SHP77 (cell line): ENCODE measurements at regions not wholly inside any gene's neighbourhood (a gene's known extent, or its start where the extent isn't known, plus 50 kb on each side); places are given as distances from the start of the nearest gene placed in this dataset.
"Not testable (repeated sequence)": the region's sequence is repeated elsewhere in the genome, so short reads cannot be mapped to it uniquely, and the experiment has no call there.

Experiments
- DNase-seq, 2 experiments: peaks; one replicate each; lab custom pipeline; 2025; lab: John Stamatoyannopoulos, UW

GRCh38 chrX:109879991-109880390 lies 122.9 kb upstream of the TMEM164 start:
- DNase-seq, result no peak

GRCh38 chrX:109880629-109881028 lies 122.3 kb upstream of the TMEM164 start:
- DNase-seq, result no peak

- peak in 1 of 2 experiments; percentile 4 for DNase-seq
These were observed 116.7 kb upstream of the TMEM164 start for GRCh38 chrX:109886122-109886761.

- no peak for DNase-seq
These were observed 113.5 kb upstream of the TMEM164 start for GRCh38 chrX:109889289-109890006.

GRCh38 chrX:109890300-109890699 lies 112.6 kb upstream of the TMEM164 start:
- no peak for DNase-seq

DNA sequence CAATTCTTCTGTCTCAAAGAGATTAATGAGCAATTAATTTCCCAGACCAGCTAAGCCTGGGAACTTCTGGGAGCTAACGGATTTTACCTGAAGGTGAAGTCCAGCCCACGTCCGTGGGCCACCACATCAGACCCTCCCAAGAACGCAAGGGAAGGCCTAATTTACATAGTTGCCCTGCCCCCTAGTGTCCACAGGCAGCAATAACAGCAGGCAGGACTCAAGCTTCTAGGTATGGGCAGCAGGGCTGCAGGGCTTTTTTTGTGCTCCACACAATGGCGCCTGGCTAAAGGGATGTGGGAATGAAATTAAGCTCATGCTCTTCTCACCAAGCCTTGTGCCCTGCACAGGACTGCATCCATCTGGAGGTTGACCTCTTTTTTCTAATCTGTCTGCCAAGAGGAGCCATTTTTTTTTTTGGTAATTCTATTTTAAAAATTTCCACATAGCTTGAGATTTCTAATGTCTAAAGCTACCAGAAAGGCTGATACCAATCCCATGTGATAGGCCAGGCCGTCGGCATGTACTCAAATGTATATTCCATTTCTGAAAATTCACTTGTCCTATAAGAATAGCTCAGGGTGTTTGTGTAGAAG lies 111.9 kb upstream of the TMEM164 start:
- DNase-seq, result peak in 1 of 2 experiments; percentile 21

GRCh38 chrX:109896024-109896423 lies 106.9 kb upstream of the TMEM164 start:
- DNase-seq, result not testable (repeated sequence)

DNA sequence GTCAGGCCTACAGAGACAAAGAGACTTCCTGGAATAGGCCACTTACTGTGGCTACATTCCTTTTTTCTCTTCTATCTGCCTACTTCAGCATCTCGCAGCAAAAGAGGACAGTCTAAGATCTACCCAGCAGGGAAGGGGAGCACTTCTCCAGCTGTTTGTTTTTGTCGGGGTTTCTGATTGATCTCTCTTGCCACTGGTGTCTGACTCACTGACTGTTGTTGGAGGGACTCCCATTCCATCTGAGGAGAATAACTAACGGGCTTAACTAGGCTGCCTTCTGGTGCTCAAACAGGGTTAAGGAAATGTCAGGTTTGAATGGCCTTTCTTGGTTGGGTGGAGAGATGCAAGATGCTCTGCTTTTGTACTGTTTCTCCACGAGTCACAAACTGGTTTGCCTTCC lies 100.2 kb upstream of the TMEM164 start:
- DNase-seq, result no peak

GRCh38 chrX:109911046-109911445 lies 91.9 kb upstream of the TMEM164 start:
- no peak for DNase-seq

DNA sequence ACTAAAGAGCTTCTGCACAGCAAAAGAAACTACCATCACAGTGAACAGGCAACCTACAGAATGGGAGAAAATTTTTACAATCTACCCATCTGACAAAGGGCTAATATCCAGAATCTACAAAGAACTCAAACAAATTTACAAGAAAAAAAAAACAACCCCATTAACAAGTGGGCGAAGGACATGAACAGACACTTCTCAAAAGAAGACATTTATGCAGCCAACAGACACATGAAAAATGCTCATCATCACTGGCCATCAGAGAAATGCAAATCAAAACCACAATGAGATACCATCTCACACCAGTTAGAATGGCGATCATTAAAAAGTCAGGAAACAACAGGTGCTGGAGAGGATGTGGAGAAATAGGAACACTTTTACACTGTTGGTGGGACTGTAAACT lies 89.9 kb upstream of the TMEM164 start:
- not testable (repeated sequence) for DNase-seq

GRCh38 chrX:109914114-109914849 lies 88.6 kb upstream of the TMEM164 start:
- DNase-seq, result no peak

DNA sequence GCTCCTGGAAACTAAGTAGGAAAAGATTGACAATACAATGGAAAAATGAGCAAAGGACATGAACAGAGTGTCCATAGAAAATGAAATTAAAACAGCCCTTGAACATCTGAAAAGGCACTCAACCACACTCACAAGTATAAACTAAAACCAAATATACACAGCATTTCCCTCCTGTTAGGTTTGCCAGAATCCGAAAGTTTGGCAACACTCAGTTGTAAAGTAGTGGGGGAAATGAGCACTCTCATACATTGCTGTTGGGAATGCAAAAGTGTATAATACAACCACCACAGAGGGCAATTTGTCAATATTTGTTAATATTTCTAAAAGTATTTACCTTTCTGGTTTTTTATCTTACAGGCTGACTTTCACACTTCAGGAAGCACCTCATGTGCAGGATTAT lies 84.2 kb upstream of the TMEM164 start:
- no peak for DNase-seq

GRCh38 chrX:109920325-109920724 lies 82.6 kb upstream of the TMEM164 start:
- no peak for DNase-seq

- no peak for DNase-seq
These were observed 82.0 kb upstream of the TMEM164 start for GRCh38 chrX:109920868-109921267.

- DNase-seq, result no peak
These were observed 80.7 kb upstream of the TMEM164 start for GRCh38 chrX:109922190-109922589.

DNA sequence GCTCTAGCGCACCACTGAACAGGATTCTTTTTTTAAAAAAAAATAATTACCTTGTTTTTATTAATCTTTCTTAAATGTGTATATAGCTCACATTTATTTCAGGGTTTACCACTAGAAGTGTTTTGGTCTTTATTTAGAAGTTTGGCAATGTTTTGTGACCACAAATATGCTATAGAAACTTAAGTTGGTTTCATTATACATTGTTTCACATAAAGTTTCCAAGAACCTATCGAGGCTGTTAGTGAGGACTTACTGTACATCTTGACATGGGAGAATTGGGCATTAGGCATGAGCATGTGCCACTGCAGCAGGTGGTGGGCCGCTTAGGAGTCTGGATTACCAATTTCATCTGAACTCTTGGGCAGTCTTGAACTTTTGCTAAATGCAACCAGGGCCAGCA lies 77.9 kb upstream of the TMEM164 start:
- DNase-seq, result not testable (repeated sequence)

DNA sequence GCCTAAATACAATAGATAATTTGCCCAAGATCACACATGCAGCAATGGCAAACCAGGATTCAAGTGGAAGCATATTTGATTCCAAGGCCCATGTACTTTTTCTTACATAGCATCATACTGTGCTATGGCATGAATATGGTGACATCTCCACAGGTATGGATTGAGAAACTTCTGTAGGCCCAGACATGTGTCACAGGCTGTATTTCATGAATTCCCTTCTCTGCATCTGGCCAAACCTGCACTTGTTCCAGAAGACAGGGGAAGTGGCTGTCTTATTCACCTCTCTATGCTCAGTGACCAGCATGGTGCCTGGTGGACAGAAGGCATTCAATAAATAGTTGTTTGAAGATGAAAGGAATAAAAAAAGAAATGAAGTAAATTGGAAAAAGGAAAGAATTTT lies 77.3 kb upstream of the TMEM164 start:
- DNase-seq, result no peak

DNA sequence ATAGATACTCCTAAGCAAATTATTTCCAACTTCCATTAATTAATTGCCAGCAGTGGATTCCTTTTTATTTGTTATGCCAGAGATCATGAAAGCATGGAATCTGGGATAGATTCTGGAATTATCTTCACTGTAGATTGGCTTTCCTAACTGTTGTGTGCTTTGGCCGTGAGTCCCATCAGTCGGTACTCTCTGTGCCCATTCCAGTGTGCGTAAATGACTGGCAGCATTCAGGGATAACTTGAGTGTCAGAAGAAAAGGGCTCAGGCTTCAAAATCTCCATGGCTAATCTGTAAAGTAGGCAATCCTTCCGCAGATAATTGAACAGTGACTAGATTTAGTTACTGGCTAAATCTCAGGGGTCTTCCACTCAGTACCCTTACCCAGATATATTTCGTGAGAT lies 76.8 kb upstream of the TMEM164 start:
- no peak for DNase-seq

DNA sequence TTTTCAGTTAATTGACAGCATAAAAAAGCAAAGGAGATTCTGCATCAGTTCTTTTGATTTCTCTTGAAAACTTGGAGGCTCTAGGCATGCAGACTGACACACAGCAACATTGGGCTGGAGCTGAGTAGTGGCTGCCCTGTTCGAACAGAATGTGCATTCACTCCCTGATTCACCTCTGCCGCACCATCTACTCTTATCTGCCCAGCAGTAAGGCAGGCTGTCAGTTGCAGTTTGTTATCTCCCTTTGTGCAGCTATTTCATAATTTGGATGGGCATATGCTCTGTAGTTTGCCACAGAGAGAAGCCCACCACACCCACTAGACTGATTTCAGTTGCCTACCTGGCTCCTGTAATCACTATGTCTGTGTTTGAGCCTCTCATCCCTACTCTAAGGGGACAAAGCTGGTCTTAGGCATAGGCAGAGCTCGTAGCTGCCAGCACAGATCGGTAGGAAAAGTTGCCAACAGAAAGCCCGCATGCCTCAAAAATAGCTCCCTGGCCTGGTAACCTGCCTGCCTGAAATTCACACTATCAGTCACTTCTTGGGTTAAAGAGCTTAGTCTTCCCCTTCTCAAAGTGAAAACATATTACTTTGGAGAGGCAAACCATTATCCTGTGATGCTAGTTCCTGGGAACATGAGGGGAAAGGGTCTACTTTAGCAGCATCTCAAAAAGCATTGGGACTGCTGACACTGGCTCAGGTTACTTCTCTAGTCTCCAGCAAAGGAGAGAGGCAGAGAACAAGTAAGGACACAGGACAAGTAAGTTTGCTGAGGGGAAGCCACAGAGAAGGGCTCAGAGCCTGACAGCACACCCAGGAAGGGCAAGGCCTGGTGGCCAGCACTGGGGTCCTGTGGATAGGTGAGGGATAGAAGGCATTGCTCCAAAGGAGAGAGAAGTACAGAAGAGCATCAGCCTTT lies 75.9 kb upstream of the TMEM164 start:
- no peak for DNase-seq

- no peak for DNase-seq
These were observed 75.1 kb upstream of the TMEM164 start for GRCh38 chrX:109927663-109928273.
